ENCODE measurements at regions not wholly inside any gene's neighbourhood (a gene's known extent, or its start where the extent isn't known, plus 50 kb on each side); places are given as distances from the start of the nearest gene placed in this dataset.

DNA sequence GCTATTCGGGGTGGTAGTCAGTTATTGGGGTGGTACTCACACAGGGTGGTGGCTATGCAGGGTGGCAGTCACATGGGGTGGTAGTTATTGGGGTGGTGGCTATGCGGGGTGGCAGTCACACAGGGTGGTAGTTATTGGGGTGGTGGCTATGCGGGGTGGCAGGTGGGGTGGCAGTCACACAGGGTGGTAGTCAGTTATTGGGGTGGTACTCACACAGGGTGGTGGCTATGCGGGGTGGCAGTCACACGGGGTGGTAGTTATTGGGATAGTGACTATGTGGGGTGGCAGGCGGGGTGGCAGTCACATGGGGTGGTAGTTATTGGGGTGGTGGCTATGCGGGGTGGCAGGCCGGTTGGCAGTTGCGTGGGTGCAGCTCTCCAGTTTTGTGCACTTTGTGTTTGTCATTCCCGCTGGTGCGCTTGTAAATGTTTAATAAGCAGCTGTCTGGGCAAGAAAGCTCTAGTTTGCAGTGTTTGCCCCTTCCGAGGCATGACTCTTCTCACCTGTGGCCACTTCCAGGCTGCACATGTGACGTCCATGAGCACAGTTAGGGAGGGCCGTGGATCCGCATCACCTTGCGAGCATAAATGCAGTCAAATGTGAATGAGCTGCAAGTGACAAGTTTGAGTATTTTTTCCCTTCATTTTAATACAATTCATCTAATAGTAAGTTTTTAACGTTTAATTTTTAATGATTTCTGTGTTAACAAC, 219.0 kb upstream of the CST7 start:
- 67% methylated on average over 17 of the region's 17 CpGs for WGBS (ENCODE audit: missing lambda C conversion rate)
- POLR2A ChIA-PET, result no interaction called here
- no peaks in the 10 kb centered on the region for H3K9me3 ChIP-seq

DNA sequence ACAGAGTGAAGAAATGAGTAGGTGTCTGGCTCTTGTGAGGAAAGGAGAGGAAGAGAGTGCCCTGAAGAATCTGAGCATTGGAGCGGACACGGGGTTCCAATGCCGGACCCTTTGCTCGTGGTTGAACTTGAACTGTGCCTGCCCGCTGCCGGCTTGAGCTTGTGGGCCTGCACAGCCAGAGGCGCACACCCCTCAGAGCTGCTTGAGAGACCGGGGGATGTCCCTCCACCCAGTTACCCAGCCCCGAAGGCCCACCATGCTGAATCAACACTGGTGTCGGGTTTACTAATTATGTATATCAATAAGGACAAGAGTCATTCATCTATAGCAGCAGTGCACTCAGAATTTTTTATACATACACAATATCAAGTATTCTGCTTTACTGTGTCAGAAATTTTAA, 218.3 kb upstream of the CST7 start:
- WGBS (ENCODE audit: missing lambda C conversion rate), result 83% methylated on average over 10 of the region's 10 CpGs
- no peak overlapping the region for H3K4me3 ChIP-seq
- ChIA-PET CTCF (interaction anchor here (0.8 kb wide), 1 partner anchor 21 kb away, joined by 3 read pairs; no protein-coding TSS in a partner anchor), POLR2A (no interaction called here)
- ATAC-seq (no peak), FAIRE-seq (no peak), DNase-seq (ENCODE audit: low read depth in 1 of 2, low spot score in 1 of 2) (no peak)
- no peaks in the 10 kb centered on the region for H3K4me1 ChIP-seq
- TF ChIP-seq EHMT2 (IDR thresholded peaks at IDR 0.05; ENCODE audit: low read depth) (no peak), KDM1A (IDR thresholded peaks at IDR 0.05; ENCODE audit: low read depth) (no peak), GATA3 (IDR thresholded peaks at IDR 0.05; ENCODE audit: borderline replicate concordance) (no peak), ESRRA (IDR thresholded peaks at IDR 0.05; ENCODE audit: borderline replicate concordance, low read length) (no peak), HEYL (CRISPR knock-in tag; IDR thresholded peaks at IDR 0.05) (no peak), NPAS2 (CRISPR knock-in tag; IDR thresholded peaks at IDR 0.05; ENCODE audit: borderline replicate concordance) (no peak), CBX8 (IDR thresholded peaks at IDR 0.05) (no peak), NFE2L2 (conservative IDR thresholded peaks at IDR 0.05; ENCODE audit: low read length) (no peak)
- TF ChIP-seq, protein P1, sequence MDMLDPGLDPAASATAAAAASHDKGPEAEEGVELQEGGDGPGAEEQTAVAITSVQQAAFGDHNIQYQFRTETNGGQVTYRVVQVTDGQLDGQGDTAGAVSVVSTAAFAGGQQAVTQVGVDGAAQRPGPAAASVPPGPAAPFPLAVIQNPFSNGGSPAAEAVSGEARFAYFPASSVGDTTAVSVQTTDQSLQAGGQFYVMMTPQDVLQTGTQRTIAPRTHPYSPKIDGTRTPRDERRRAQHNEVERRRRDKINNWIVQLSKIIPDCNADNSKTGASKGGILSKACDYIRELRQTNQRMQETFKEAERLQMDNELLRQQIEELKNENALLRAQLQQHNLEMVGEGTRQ (IDR thresholded peaks at IDR 0.05), result no peak
- TF ChIP-seq, protein P2, sequence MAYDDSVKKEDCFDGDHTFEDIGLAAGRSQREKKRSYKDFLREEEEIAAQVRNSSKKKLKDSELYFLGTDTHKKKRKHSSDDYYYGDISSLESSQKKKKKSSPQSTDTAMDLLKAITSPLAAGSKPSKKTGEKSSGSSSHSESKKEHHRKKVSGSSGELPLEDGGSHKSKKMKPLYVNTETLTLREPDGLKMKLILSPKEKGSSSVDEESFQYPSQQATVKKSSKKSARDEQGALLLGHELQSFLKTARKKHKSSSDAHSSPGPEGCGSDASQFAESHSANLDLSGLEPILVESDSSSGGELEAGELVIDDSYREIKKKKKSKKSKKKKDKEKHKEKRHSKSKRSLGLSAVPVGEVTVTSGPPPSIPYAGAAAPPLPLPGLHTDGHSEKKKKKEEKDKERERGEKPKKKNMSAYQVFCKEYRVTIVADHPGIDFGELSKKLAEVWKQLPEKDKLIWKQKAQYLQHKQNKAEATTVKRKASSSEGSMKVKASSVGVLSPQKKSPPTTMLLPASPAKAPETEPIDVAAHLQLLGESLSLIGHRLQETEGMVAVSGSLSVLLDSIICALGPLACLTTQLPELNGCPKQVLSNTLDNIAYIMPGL (CRISPR knock-in tag; IDR thresholded peaks at IDR 0.05; ENCODE audit: borderline replicate concordance), result no peak
- TF ChIP-seq, protein P3, sequence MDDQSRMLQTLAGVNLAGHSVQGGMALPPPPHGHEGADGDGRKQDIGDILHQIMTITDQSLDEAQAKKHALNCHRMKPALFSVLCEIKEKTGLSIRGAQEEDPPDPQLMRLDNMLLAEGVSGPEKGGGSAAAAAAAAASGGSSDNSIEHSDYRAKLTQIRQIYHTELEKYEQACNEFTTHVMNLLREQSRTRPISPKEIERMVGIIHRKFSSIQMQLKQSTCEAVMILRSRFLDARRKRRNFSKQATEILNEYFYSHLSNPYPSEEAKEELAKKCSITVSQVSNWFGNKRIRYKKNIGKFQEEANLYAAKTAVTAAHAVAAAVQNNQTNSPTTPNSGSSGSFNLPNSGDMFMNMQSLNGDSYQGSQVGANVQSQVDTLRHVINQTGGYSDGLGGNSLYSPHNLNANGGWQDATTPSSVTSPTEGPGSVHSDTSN (IDR thresholded peaks at IDR 0.05), result no peak
- TF ChIP-seq, protein P4, sequence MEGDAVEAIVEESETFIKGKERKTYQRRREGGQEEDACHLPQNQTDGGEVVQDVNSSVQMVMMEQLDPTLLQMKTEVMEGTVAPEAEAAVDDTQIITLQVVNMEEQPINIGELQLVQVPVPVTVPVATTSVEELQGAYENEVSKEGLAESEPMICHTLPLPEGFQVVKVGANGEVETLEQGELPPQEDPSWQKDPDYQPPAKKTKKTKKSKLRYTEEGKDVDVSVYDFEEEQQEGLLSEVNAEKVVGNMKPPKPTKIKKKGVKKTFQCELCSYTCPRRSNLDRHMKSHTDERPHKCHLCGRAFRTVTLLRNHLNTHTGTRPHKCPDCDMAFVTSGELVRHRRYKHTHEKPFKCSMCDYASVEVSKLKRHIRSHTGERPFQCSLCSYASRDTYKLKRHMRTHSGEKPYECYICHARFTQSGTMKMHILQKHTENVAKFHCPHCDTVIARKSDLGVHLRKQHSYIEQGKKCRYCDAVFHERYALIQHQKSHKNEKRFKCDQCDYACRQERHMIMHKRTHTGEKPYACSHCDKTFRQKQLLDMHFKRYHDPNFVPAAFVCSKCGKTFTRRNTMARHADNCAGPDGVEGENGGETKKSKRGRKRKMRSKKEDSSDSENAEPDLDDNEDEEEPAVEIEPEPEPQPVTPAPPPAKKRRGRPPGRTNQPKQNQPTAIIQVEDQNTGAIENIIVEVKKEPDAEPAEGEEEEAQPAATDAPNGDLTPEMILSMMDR (IDR thresholded peaks at IDR 0.05), result no peak
- TF ChIP-seq, protein P5, sequence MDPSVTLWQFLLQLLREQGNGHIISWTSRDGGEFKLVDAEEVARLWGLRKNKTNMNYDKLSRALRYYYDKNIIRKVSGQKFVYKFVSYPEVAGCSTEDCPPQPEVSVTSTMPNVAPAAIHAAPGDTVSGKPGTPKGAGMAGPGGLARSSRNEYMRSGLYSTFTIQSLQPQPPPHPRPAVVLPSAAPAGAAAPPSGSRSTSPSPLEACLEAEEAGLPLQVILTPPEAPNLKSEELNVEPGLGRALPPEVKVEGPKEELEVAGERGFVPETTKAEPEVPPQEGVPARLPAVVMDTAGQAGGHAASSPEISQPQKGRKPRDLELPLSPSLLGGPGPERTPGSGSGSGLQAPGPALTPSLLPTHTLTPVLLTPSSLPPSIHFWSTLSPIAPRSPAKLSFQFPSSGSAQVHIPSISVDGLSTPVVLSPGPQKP (IDR thresholded peaks at IDR 0.05; ENCODE audit: low read depth, low read length), result no peak
- no peak overlapping the region for H3K27ac ChIP-seq
- no peaks in the 10 kb centered on the region for H3K9me3 ChIP-seq
- no peak overlapping the region for H3K4me2 ChIP-seq

More for the DNA sequence above, 219.0 kb upstream of the CST7 start:
- CTCF ChIA-PET, result no interaction called here
- Histone ChIP-seq H3K4me3 (no peak overlapping the region), H3K4me1 (no peaks in the 10 kb centered on the region), H3K27ac (no peak overlapping the region), H3K4me2 (no peak overlapping the region)
- DNase-seq (ENCODE audit: low read depth in 1 of 2, low spot score in 1 of 2) (no peak), FAIRE-seq (no peak), ATAC-seq (no peak)
- no peak for TF ChIP-seq CBX8 (IDR thresholded peaks at IDR 0.05)
- TF ChIP-seq, protein P1 (IDR thresholded peaks at IDR 0.05), result no peak
- no peak for TF ChIP-seq EHF (CRISPR knock-in tag; IDR thresholded peaks at IDR 0.05)
- TF ChIP-seq NFE2L2 (conservative IDR thresholded peaks at IDR 0.05; ENCODE audit: low read length), result no peak
- TF ChIP-seq ZC3H11A (IDR thresholded peaks at IDR 0.05), result no peak
- no peak for TF ChIP-seq KDM5A (IDR thresholded peaks at IDR 0.05)
- no peak for TF ChIP-seq BHLHE40 (IDR thresholded peaks at IDR 0.05; ENCODE audit: low read depth, low read length)
- TF ChIP-seq, protein P6, sequence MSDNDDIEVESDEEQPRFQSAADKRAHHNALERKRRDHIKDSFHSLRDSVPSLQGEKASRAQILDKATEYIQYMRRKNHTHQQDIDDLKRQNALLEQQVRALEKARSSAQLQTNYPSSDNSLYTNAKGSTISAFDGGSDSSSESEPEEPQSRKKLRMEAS (IDR thresholded peaks at IDR 0.05), result no peak
- TF ChIP-seq ZNF302 (CRISPR knock-in tag; IDR thresholded peaks at IDR 0.05), result no peak
- TF ChIP-seq MYC (IDR thresholded peaks at IDR 0.05; ENCODE audit: borderline replicate concordance, low read length), result no peak
- TF ChIP-seq TP53 (CRISPR knock-in tag; IDR thresholded peaks at IDR 0.05), result no peak

Measured in A549 (cell line).